ENCODE measurements at regions not wholly inside any gene's neighbourhood (a gene's known extent, or its start where the extent isn't known, plus 50 kb on each side); places are given as distances from the start of the nearest gene placed in this dataset.

DNA sequence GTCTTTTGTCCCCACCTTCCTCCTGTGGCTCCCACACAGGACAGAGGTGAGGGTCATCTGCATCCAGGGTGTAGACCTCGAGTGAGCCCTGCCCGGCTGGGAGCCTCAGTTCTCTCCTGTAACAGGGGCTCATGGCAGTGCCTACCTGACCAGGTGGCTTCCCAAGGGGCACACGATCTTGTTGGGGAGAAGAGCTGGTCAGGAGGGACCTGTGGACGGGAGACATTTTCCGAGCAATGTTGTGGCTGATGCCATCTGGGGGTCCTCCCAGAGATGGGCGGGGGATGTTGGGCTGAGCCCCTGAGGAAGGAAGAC is 51.9 kb downstream of the CEBPB start:
- H2AFZ ChIP-seq (ENCODE audit: low read depth, low read length) = no peak overlapping the region
- H3K27me3 ChIP-seq (ENCODE audit: insufficient read depth, low read length) = no peaks in the 10 kb centered on the region
- H3K4me3 ChIP-seq (ENCODE audit: low read length) = no peak overlapping the region
- H3K9me3 ChIP-seq (ENCODE audit: low read length) = no peaks in the 10 kb centered on the region
- H3K36me3 ChIP-seq (ENCODE audit: insufficient read depth, low read length) = no peaks in the 10 kb centered on the region
- H3K4me1 ChIP-seq (ENCODE audit: insufficient read depth, low read length) = no peaks in the 10 kb centered on the region

DNA sequence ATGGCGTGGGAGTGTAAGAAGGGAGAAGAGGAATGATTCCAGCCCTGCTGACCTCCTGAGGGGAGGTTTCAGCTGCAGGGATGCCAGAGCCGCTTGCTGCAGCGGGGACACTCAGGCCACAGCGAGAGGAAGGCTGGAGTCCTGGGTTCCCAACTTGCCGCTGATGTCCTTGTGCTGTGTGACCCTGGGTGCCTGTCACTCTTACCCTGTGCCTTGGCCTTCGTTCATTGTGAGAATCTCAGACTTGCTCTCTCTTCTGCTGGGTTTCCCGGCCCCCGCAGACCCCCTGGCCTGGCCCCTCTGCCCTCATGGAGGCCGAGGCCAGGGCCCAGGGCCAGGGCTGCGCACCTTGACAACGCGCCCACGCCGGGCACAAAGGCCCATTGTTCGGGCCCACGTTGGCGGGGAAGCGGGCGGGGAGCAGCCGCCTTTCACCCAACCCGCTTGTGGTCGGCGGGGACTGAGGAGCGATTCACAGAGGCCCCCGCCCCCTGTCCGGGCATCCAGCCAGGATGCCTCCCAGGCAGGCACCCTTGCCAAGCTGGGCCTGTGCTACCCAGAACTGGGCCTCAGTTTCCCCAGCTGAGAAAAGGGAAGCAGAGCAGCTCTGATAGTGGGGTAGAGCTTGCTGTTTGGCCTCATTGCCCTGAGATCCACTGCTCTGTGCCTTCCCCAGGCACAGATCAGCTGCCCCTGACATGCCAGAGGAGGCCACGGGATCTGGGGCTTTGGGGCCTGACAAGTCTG is 52.4 kb downstream of the CEBPB start:
- Histone ChIP-seq H2AFZ (ENCODE audit: low read depth, low read length) (no peak overlapping the region), H3K4me1 (ENCODE audit: insufficient read depth, low read length) (no peaks in the 10 kb centered on the region), H3K4me3 (ENCODE audit: low read length) (no peak overlapping the region), H3K36me3 (ENCODE audit: insufficient read depth, low read length) (no peaks in the 10 kb centered on the region), H3K27me3 (ENCODE audit: insufficient read depth, low read length) (no peaks in the 10 kb centered on the region), H3K9me3 (ENCODE audit: low read length) (no peaks in the 10 kb centered on the region)

DNA sequence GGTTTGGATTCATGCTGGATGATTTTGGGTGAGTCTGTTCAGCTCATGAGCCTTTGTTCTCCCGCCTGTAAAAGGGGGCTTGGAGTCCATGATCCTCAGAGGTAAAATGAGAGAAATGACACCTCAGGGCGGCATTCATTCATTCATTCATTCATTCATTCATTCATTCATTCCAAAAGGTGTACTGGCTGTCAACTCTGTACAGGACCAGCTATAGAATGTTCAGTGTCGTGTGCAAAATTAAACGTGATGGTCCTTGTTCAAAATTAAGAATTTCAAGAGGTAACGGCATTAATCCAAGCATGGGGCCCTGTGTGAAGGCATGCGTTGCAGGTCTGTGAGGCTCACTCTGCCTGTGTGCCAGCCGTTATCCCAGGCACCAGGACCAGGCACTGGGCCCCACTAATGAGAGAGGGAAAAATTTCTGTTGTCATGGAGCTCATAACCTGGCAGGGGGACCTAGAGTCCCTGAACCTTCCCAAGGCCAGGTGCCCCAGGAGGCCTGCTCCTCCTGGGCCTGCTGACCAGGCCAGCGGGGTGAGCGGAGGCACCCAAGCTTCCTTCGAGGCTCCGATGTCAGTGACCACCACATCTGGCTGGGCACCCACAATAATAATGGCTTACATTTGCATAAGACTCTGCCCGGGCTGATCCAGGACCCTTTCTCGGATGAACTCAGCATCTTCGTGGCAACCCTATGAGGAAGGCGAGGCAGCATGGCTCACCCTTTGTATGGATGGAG is 53.2 kb downstream of the CEBPB start:
- Histone ChIP-seq H3K9me3 (ENCODE audit: low read length) (no peaks in the 10 kb centered on the region), H3K4me1 (ENCODE audit: insufficient read depth, low read length) (no peaks in the 10 kb centered on the region), H3K36me3 (ENCODE audit: insufficient read depth, low read length) (no peaks in the 10 kb centered on the region), H3K27me3 (ENCODE audit: insufficient read depth, low read length) (no peaks in the 10 kb centered on the region), H3K4me3 (ENCODE audit: low read length) (no peak overlapping the region), H2AFZ (ENCODE audit: low read depth, low read length) (no peak overlapping the region)

DNA sequence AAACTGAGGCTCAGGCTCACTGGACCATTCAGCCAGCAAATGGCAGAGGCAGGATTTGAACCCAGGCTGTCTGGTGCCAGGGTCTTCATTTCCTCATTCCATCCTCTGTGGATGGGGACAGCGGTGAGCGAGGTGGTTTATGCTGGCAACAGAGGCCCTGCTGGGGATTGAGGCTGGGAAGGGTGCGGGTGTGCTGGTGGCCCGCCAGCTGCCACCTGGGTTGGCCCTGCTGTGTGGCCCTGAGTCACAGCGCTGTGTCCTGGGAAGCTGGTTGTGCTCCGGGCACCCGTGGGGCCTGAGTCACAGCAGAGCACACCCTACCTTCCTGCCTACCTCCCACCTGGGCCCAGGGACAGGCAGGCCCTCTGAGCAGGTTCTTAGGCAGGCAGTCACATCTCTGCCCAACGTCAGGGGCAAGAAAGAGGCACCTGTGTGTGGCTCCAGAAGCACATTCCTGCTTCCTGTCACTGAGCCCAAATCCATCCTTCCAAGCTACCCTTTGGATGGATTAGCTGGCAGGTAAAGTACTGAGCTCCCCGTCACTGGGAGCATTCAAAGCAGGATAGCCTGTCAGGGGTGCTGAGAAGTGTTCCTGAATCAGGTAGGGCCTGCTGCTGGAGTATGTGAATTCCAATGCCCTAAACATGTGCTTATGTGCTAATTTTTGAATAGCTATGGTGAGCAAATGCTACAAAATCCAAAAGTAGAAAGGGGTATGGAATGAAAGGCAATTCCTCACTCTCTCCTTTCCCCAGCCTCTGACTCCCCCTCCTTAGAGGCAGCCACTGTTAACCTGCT is 53.9 kb downstream of the CEBPB start:
- H3K36me3 ChIP-seq (ENCODE audit: insufficient read depth, low read length) = no peaks in the 10 kb centered on the region
- no peaks in the 10 kb centered on the region for H3K4me1 ChIP-seq (ENCODE audit: insufficient read depth, low read length)
- no peaks in the 10 kb centered on the region for H3K27me3 ChIP-seq (ENCODE audit: insufficient read depth, low read length)
- no peaks in the 10 kb centered on the region for H3K9me3 ChIP-seq (ENCODE audit: low read length)
- no peak overlapping the region for H3K4me3 ChIP-seq (ENCODE audit: low read length)
- no peak overlapping the region for H2AFZ ChIP-seq (ENCODE audit: low read depth, low read length)

DNA sequence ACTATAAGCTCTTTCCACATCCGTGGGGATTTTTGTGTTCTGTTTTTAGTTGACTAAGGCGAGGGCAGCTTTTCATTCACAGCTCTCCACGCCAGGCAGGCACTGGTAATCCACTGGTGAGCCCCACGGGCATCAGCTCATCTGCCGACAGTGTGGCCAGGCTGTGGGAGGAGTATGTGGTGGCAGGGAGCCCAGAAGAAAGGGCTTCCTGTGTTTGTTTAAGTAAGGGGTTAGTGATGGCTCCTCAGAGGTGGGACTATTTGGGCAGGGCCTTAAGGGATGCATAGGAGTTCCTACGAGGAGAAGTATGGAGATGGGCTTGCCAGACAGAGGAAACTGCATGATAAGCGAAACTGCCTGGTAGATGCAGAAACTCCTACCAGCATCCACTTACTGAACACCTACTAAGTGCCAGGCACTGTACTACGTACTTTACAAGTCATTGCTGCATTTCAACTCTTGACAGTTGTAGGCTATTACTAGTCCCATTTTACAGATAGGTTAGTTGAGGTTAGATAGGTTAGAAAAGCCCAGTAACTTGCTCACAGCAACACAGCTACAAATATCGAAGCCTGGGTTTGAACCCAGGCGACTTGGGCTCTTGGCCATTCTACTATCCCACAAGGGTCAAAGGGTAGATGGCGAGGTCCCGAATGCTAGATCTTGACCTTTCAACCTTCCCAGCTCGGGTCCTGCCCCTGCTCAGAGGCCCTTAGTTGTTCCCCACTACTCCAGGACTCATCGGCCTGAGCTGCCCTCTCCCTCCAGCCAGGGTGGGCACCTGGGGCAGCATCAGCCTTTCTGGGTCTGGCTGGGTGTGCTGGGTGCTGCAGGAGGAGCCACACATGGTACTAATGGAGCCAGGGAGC is 55.1 kb downstream of the CEBPB start:
- Histone ChIP-seq H3K4me1 (ENCODE audit: insufficient read depth, low read length) (no peaks in the 10 kb centered on the region), H3K9me3 (ENCODE audit: low read length) (no peaks in the 10 kb centered on the region), H3K27me3 (ENCODE audit: insufficient read depth, low read length) (no peaks in the 10 kb centered on the region), H3K4me3 (ENCODE audit: low read length) (no peak overlapping the region), H2AFZ (ENCODE audit: low read depth, low read length) (no peak overlapping the region), H3K36me3 (ENCODE audit: insufficient read depth, low read length) (no peaks in the 10 kb centered on the region)

DNA sequence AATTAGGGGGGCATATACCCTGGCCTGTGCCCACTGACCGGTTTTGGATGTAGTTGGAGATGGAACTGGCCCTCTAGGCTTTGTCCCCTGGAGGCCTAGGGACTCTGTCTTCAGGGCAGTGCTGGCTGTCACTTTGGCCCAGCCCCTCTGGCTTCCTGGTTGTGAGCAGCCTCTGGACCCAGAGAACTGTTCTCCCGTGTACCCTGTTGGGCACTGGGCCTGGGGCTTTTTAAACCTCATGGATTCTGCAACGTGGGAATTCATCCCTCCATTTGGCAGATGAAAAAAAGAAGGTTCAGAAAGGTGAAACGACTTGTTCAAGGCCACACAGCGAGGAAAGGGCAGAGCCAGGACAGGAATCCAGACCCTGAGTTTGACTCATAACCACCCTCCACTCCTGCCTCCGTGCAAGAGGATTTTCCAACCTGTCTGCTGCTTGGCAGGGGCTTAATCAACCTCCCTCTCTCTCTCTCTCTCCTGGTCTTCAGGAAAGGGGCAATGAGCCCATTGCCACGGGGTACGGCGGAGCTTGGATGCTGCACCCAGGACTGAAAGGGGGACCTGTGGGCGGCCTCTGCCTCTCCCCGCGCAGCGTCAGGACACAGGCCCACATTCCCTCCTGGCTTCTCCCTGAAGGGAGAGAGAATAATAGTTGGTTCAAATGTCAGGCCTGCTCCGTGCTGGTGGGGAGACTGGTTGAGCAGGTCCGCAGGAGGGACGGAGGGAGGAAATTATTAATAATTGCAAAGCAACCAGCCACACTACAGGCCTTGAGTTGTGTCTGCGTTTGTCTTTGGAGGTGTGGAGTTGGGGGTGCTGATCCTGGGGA is 56.0 kb downstream of the CEBPB start:
- Histone ChIP-seq H3K4me3 (ENCODE audit: low read length) (no peak overlapping the region), H3K9me3 (ENCODE audit: low read length) (no peaks in the 10 kb centered on the region), H3K36me3 (ENCODE audit: insufficient read depth, low read length) (no peaks in the 10 kb centered on the region), H3K4me1 (ENCODE audit: insufficient read depth, low read length) (no peaks in the 10 kb centered on the region), H3K27me3 (ENCODE audit: insufficient read depth, low read length) (no peaks in the 10 kb centered on the region), H2AFZ (ENCODE audit: low read depth, low read length) (no peak overlapping the region)

DNA sequence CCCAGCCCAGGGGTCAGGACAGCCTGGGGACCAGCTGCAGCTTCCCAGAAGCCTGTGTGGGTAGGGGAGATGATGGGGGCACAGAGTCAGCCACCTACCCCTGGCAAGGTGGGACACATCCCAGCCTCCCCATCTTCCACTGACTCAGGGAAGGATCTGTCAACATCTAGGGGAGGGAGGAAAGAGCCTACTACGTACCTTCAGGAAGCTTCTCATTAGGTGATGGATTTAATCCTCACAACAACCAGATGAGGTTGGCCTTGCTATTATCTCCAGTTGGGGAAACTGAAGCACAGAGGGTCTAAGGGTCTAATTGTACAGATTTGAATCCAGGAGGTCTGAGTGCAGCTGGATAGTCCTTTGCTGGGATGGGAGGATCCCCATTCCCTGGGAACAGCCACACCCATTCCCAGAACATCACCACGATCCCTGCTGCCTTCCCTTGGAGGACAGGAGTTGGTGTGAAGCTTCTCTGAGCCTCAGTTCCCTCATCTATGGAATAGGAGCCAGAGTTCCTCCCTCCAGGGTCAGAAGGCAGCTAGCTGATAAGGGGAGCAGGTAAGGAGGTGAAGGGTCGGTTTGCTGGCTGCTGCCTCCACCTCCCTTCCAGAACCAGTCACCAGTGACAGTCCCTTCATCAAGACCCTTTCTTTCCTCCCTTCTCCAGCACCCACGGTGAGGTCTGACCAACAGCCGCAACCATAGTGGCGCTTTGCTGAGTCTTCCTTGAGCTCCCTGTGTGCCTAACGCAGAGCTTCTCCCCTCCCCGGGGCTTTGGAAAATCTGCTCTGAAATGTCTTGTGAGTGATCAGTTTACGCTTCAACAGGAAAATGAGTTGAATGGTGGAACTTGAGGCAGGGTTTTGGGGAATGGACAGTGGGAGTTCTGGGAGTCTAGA is 56.8 kb downstream of the CEBPB start:
- H3K9me3 ChIP-seq (ENCODE audit: low read length) = no peaks in the 10 kb centered on the region
- H3K4me1 ChIP-seq (ENCODE audit: insufficient read depth, low read length) = no peaks in the 10 kb centered on the region
- no peak overlapping the region for H3K4me3 ChIP-seq (ENCODE audit: low read length)
- no peaks in the 10 kb centered on the region for H3K27me3 ChIP-seq (ENCODE audit: insufficient read depth, low read length)
- H2AFZ ChIP-seq (ENCODE audit: low read depth, low read length) = no peak overlapping the region
- H3K36me3 ChIP-seq (ENCODE audit: insufficient read depth, low read length) = no peaks in the 10 kb centered on the region

DNA sequence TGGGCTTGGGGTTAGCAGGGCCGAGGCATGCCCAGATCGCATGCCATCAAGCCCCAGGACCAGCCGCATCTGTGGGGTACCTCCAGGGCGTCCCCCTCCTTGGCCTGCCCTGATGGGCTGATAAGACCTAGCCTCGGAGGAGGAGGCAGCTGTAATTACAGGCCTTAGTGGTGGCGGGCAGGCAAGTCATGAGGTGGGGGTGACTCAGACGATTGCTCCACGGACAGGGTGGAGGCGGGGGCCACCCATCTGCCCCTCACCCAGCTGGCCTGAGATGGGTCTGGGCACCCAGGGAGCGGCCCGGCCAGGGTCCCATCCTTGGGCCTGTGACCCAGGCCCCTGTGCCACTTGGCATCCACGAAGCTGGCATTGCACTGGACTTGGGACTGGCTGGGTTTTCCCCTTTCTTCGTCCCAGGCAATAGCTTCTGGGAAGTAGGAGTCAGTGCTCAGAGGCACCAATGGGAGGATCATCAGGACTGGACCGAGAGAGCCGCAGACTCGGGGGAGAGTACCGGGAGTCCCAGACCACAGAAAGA is 57.5 kb downstream of the CEBPB start:
- no peaks in the 10 kb centered on the region for H3K9me3 ChIP-seq (ENCODE audit: low read length)
- no peak overlapping the region for H3K4me3 ChIP-seq (ENCODE audit: low read length)
- H2AFZ ChIP-seq (ENCODE audit: low read depth, low read length) = no peak overlapping the region
- no peaks in the 10 kb centered on the region for H3K27me3 ChIP-seq (ENCODE audit: insufficient read depth, low read length)
- H3K4me1 ChIP-seq (ENCODE audit: insufficient read depth, low read length) = no peaks in the 10 kb centered on the region
- H3K36me3 ChIP-seq (ENCODE audit: insufficient read depth, low read length) = no peaks in the 10 kb centered on the region

DNA sequence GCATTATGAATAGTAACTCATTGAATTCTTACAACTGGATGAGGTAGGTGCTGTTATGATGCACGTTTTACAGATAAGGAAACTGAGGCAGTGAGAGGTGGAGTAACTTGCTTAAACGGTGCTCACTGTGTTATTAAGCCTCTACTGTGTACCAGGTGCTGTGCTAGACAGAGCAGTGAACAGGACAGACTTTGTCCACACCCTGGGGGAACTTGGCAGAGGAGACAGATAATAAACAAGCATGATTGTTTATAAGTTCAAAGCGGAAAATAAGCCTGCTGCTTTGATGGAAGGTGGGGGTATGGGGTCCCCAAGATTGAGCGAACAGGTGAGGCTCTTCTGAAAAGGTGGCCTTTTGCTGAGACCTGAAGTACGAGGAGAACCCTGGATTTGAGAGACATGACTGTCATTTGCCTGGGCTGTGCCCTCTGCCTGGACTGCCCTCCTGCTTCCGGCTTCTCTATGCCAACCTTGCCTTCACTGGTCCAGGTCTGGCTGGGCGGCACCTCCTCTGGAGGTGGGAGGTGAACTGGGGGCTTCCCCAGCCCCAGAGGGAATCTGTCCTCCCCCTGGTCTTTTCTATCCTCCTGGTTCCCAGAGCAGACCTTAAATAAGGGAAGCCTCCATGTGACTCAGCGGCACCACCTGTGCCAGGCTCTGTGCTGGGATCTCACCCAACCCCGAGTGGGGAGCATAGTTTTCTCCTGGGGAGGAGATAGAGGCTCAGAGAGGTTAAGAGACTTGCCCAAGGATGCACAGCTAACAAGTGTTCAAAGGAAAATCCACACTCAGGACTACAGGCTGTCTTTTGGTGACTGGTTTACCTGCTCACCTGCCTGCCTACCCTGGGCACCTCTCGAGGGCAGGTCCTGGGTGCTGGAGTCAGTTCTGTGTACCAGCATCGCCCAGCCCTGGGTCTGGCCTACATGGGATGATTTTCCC is 59.1 kb downstream of the CEBPB start:
- H3K27me3 ChIP-seq (ENCODE audit: insufficient read depth, low read length) = no peaks in the 10 kb centered on the region
- no peak overlapping the region for H3K4me3 ChIP-seq (ENCODE audit: low read length)
- no peaks in the 10 kb centered on the region for H3K9me3 ChIP-seq (ENCODE audit: low read length)
- no peak overlapping the region for H2AFZ ChIP-seq (ENCODE audit: low read depth, low read length)
- H3K4me1 ChIP-seq (ENCODE audit: insufficient read depth, low read length) = no peaks in the 10 kb centered on the region
- H3K36me3 ChIP-seq (ENCODE audit: insufficient read depth, low read length) = no peaks in the 10 kb centered on the region

DNA sequence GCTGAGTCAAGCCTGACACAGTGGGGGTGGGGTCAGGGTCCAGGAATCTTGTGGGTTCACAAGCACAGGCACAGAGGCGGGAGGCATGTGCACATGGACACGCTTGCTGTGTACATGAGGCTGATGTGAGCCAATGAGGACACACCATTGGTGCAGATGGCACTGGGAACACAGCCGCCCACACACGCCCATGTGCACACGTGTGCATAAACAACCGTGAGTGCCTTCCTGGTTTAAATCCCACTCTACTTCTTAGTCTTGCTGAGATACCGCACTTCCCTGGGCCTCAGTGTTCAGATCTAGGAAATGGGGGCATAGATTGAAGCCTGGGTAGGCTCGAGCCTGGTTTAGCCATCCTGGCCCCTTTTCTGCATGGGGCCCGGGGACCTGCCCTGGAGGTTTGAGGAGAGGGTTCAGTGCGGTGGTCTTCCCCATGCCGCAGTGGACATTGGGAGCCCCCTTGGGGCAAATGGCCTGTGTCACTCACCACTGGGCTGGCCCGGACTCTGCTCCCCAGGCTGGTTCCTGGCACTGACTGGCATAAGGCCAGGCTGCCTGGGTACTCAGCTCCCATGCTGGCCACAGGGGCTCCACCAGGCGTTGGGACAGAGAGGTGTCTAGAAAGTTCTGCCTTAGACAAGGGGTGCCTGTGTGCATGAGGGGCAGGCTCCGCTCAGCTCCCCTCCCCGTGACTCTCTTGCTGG is 60.2 kb downstream of the CEBPB start:
- Histone ChIP-seq H2AFZ (ENCODE audit: low read depth, low read length) (no peak overlapping the region), H3K27me3 (ENCODE audit: insufficient read depth, low read length) (no peaks in the 10 kb centered on the region), H3K9me3 (ENCODE audit: low read length) (no peaks in the 10 kb centered on the region), H3K4me3 (ENCODE audit: low read length) (no peak overlapping the region), H3K4me1 (ENCODE audit: insufficient read depth, low read length) (no peaks in the 10 kb centered on the region), H3K36me3 (ENCODE audit: insufficient read depth, low read length) (no peaks in the 10 kb centered on the region)

All from neuron (in vitro differentiated cells).